ENCODE measurements at regions not wholly inside any gene's neighbourhood (a gene's known extent, or its start where the extent isn't known, plus 50 kb on each side); places are given as distances from the start of the nearest gene placed in this dataset.

- DNase-seq (ENCODE audit: extremely low spot score, unreplicated experiment), result no peak
- Mint-ChIP-seq H3K36me3 (ENCODE audit: unreplicated experiment) (no peaks in the 10 kb centered on the region), H3K9me3 (ENCODE audit: unreplicated experiment) (no peaks in the 10 kb centered on the region), H3K27me3 (ENCODE audit: unreplicated experiment) (peaks cover 10% of the 10 kb centered on the region), H3K4me1 (ENCODE audit: unreplicated experiment) (no peaks in the 10 kb centered on the region), H3K4me3 (ENCODE audit: unreplicated experiment) (no peak overlapping the region), H3K27ac (ENCODE audit: unreplicated experiment) (no peak overlapping the region)
- TF ChIP-seq CTCF (IDR thresholded peaks at IDR 0.05), result no peak
Observed at GRCh38 chr19:29271911-29272310, 59.0 kb upstream of the UQCRFS1 start.

- Mint-ChIP-seq H3K36me3 (ENCODE audit: unreplicated experiment) (no peaks in the 10 kb centered on the region), H3K4me3 (ENCODE audit: unreplicated experiment) (no peak overlapping the region), H3K9me3 (ENCODE audit: unreplicated experiment) (no peaks in the 10 kb centered on the region), H3K27me3 (ENCODE audit: unreplicated experiment) (peaks cover 7% of the 10 kb centered on the region), H3K4me1 (ENCODE audit: unreplicated experiment) (no peaks in the 10 kb centered on the region), H3K27ac (ENCODE audit: unreplicated experiment) (no peak overlapping the region)
- TF ChIP-seq CTCF (IDR thresholded peaks at IDR 0.05), result no peak
- DNase-seq (ENCODE audit: extremely low spot score, unreplicated experiment), result peak; percentile 40
Observed at GRCh38 chr19:29273000-29273640, 60.2 kb upstream of the UQCRFS1 start.

- Mint-ChIP-seq H3K4me1 (ENCODE audit: unreplicated experiment) (no peaks in the 10 kb centered on the region), H3K27ac (ENCODE audit: unreplicated experiment) (no peak overlapping the region), H3K4me3 (ENCODE audit: unreplicated experiment) (no peak overlapping the region), H3K9me3 (ENCODE audit: unreplicated experiment) (no peaks in the 10 kb centered on the region), H3K27me3 (ENCODE audit: unreplicated experiment) (no peaks in the 10 kb centered on the region), H3K36me3 (ENCODE audit: unreplicated experiment) (no peaks in the 10 kb centered on the region)
- peak; percentile 57 for DNase-seq (ENCODE audit: extremely low spot score, unreplicated experiment)
- no peak for TF ChIP-seq CTCF (IDR thresholded peaks at IDR 0.05)
Observed at GRCh38 chr19:29275266-29275665, 62.3 kb upstream of the UQCRFS1 start.

- DNase-seq (ENCODE audit: extremely low spot score, unreplicated experiment), result no peak
- no peak overlapping the region for H3K27ac Mint-ChIP-seq (ENCODE audit: unreplicated experiment)
- no peaks in the 10 kb centered on the region for H3K36me3 Mint-ChIP-seq (ENCODE audit: unreplicated experiment)
- peaks cover 5% of the 10 kb centered on the region for H3K9me3 Mint-ChIP-seq (ENCODE audit: unreplicated experiment)
- TF ChIP-seq CTCF (IDR thresholded peaks at IDR 0.05), result no peak
- H3K4me1 Mint-ChIP-seq (ENCODE audit: unreplicated experiment), result no peaks in the 10 kb centered on the region
- H3K4me3 Mint-ChIP-seq (ENCODE audit: unreplicated experiment), result no peak overlapping the region
- no peaks in the 10 kb centered on the region for H3K27me3 Mint-ChIP-seq (ENCODE audit: unreplicated experiment)
Observed at GRCh38 chr19:29277102-29277501, 64.2 kb upstream of the UQCRFS1 start.

- TF ChIP-seq CTCF (IDR thresholded peaks at IDR 0.05), result no peak
- Mint-ChIP-seq H3K4me3 (ENCODE audit: unreplicated experiment) (no peak overlapping the region), H3K27ac (ENCODE audit: unreplicated experiment) (no peak overlapping the region), H3K9me3 (ENCODE audit: unreplicated experiment) (peaks cover 5% of the 10 kb centered on the region), H3K27me3 (ENCODE audit: unreplicated experiment) (no peaks in the 10 kb centered on the region), H3K36me3 (ENCODE audit: unreplicated experiment) (no peaks in the 10 kb centered on the region), H3K4me1 (ENCODE audit: unreplicated experiment) (no peaks in the 10 kb centered on the region)
- no peak for DNase-seq (ENCODE audit: extremely low spot score, unreplicated experiment)
Observed at GRCh38 chr19:29278716-29279115, 65.8 kb upstream of the UQCRFS1 start.

Measured in osteocyte (in vitro differentiated cells).